HepG2 (cell line): ENCODE measurements at regions not wholly inside any gene's neighbourhood (a gene's known extent, or its start where the extent isn't known, plus 50 kb on each side); places are given as distances from the start of the nearest gene placed in this dataset.

Experiments used
- ARNT ChIP-seq: fragments of 450-650 bp; IDR thresholded peaks from 2 replicates; pipeline ENCODE4 v1.6.1; 2017
- ATF1 ChIP-seq: IDR thresholded peaks from 2 replicates; pipeline ENCODE4 v1.6.1; 2016; ENCODE audit warnings: mild to moderate bottlenecking, control low read depth
- BCL6 ChIP-seq: IDR thresholded peaks from 2 replicates; pipeline ENCODE4 v1.6.1; 2016; ENCODE audit warnings: missing genetic modification reagents, missing compliant biosample characterization
- CHCHD3 ChIP-seq: sonication (generic); formaldehyde crosslinking; IDR thresholded peaks from 2 replicates; pipeline ENCODE4 v1.8.0; 2022; ENCODE audit warnings: mild to moderate bottlenecking, missing genetic modification reagents, moderate library complexity
- FOXA3 ChIP-seq: IDR thresholded peaks from 2 replicates; pipeline ENCODE4 v1.6.1; 2016; ENCODE audit warnings: missing genetic modification reagents, missing compliant biosample characterization
- FOXK1 ChIP-seq: sonication (generic); formaldehyde crosslinking; IDR thresholded peaks from 2 replicates; pipeline ENCODE4 v1.4.0; 2020; ENCODE audit warnings: low read depth, missing genetic modification reagents, borderline replicate concordance
- GATAD2A ChIP-seq: IDR thresholded peaks from 2 replicates; pipeline ENCODE4 v1.6.1; 2016
- MAFK ChIP-seq, 2 experiments: IDR thresholded peaks in 1 of 2; conservative IDR thresholded peaks in 1 of 2; 2 replicates each; pipeline ENCODE4 v1.6.1; 2011; ENCODE audit warnings: improper control_type of control experiment in 2 of 2, low read length in 2 of 2
- NFIC ChIP-seq: IDR thresholded peaks from 2 replicates; pipeline ENCODE4 v1.6.1; 2012; ENCODE audit warnings: mild to moderate bottlenecking, low read length, inconsistent platforms
- POGZ ChIP-seq: sonication (generic); formaldehyde crosslinking; IDR thresholded peaks from 2 replicates; pipeline ENCODE4 v1.4.0; 2020; ENCODE audit warnings: mild to moderate bottlenecking, missing genetic modification reagents
- RCOR2 ChIP-seq: IDR thresholded peaks from 2 replicates; pipeline ENCODE4 v1.6.1; 2016; ENCODE audit warnings: missing biosample characterization, missing genetic modification reagents
- SMARCC2 ChIP-seq: fragments of 450-650 bp; IDR thresholded peaks from 2 replicates; pipeline ENCODE4 v1.6.1; 2017; ENCODE audit warnings: antibody characterized with exemption, mild to moderate bottlenecking
- SMARCE1 ChIP-seq: fragments of 450-650 bp; IDR thresholded peaks from 2 replicates; pipeline ENCODE4 v1.6.1; 2017; ENCODE audit warnings: borderline replicate concordance
- SOX5 ChIP-seq: IDR thresholded peaks from 2 replicates; pipeline ENCODE4 v1.6.1; 2016; ENCODE audit warnings: borderline replicate concordance
- TBL1XR1 ChIP-seq: fragments of 150-350 bp; IDR thresholded peaks from 2 replicates; pipeline ENCODE4 v1.6.1; 2014; ENCODE audit warnings: borderline replicate concordance, low read length; ENCODE audit not compliant: partially characterized antibody
- TEAD3 ChIP-seq: optimal IDR thresholded peaks from 2 replicates; pipeline ENCODE3; 2016; ENCODE audit warnings: borderline replicate concordance
- THAP11 ChIP-seq: IDR thresholded peaks from 2 replicates; pipeline ENCODE4 v1.6.1; 2016; ENCODE audit warnings: missing biosample characterization, missing genetic modification reagents
- TRIM24 ChIP-seq: sonication (generic); formaldehyde crosslinking; IDR thresholded peaks from 2 replicates; pipeline ENCODE4 v1.8.0; 2022; ENCODE audit warnings: mild to moderate bottlenecking, missing genetic modification reagents
- ZBTB3 ChIP-seq: sonication (generic); formaldehyde crosslinking; IDR thresholded peaks from 2 replicates; pipeline ENCODE4 v1.4.0; 2020; ENCODE audit warnings: low read depth, mild to moderate bottlenecking, moderate library complexity, missing genetic modification reagents, borderline replicate concordance
- ZKSCAN8 ChIP-seq: IDR thresholded peaks from 2 replicates; pipeline ENCODE4 v1.6.1; 2016; ENCODE audit warnings: borderline replicate concordance, missing genetic modification reagents, missing compliant biosample characterization
- ZNF652 ChIP-seq: IDR thresholded peaks from 2 replicates; pipeline ENCODE4 v1.6.1; 2016; ENCODE audit warnings: low read depth, borderline replicate concordance
- TF ChIP-seq, protein P1 (sequence below): sonication (generic); formaldehyde crosslinking; IDR thresholded peaks from 2 replicates; pipeline ENCODE4 v1.5.0; 2020; ENCODE audit warnings: missing genetic modification reagents
- TF ChIP-seq, protein P2 (sequence below): sonication (generic); formaldehyde crosslinking; IDR thresholded peaks from 2 replicates; pipeline ENCODE4 v1.4.0; 2020; ENCODE audit warnings: mild to moderate bottlenecking, missing genetic modification reagents
- TF ChIP-seq, protein P3 (sequence below): IDR thresholded peaks from 2 replicates; pipeline ENCODE4 v1.6.1; 2012; ENCODE audit warnings: low read depth, low read length, improper control_type of control experiment
- TF ChIP-seq, protein P4 (sequence below): IDR thresholded peaks from 2 replicates; pipeline ENCODE4 v1.6.1; 2016

DNA sequence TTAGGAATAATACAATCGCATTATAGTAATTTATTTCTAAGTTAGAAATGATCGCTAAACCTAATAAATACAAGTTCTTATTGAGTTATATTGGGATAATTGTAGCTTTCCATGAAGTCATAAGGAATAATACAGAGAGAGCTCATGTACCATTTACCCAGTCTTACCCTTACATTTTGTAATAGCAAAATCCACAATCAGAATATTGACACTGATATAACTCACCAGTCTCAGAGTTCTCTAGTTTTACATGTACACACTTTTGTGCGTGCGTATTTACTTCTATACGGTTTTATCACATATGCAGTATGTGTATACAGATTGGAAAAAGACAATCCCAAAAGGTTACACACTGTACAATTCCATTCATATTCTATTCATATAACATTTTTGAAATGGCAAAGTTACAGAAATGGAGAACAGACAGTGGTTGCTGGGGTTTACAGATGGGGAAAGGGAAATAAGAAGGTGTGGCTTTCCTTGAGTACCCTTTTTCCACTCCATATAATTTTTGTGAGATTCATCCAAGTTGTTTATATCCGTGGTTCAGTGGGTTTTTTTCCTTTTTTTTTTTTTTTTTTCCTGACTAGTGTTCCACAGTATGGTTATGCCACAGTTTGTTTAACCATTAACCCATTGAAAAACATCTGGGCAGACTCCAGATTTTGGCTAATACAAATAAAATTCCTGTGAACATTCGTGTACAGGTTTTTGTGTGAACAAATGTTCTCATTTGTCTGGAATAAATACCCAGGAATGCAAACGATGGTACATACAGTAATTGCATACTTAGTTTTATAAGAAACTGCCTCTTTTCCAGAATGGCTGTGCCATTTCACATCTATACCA lies 117.2 kb downstream of the HNMT start (continued):
- TF ChIP-seq TBL1XR1, result no peak
- TF ChIP-seq FOXA3 (CRISPR knock-in tag), result peak; percentile 41
- no peak for TF ChIP-seq SMARCC2
- TF ChIP-seq ZNF652 (CRISPR knock-in tag), result peak; percentile 39; the same call in 1 of the 2 replicates
- TF ChIP-seq, protein P1, sequence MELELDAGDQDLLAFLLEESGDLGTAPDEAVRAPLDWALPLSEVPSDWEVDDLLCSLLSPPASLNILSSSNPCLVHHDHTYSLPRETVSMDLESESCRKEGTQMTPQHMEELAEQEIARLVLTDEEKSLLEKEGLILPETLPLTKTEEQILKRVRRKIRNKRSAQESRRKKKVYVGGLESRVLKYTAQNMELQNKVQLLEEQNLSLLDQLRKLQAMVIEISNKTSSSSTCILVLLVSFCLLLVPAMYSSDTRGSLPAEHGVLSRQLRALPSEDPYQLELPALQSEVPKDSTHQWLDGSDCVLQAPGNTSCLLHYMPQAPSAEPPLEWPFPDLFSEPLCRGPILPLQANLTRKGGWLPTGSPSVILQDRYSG (CRISPR knock-in tag), result 0 out of 2 replicates have a peak, but pooled peaks have one; percentile 44
- 0 out of 2 replicates have a peak, but pooled peaks have one; percentile 45 for TF ChIP-seq ATF1
- TF ChIP-seq CHCHD3 (CRISPR knock-in tag), result no peak
- TF ChIP-seq ZKSCAN8, result 0 out of 2 replicates have a peak, but pooled peaks have one; percentile 35
- TF ChIP-seq ZBTB3 (CRISPR knock-in tag), result no peak
- TF ChIP-seq, protein P2, sequence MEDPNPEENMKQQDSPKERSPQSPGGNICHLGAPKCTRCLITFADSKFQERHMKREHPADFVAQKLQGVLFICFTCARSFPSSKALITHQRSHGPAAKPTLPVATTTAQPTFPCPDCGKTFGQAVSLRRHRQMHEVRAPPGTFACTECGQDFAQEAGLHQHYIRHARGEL (CRISPR knock-in tag), result no peak
- TF ChIP-seq, protein P3, sequence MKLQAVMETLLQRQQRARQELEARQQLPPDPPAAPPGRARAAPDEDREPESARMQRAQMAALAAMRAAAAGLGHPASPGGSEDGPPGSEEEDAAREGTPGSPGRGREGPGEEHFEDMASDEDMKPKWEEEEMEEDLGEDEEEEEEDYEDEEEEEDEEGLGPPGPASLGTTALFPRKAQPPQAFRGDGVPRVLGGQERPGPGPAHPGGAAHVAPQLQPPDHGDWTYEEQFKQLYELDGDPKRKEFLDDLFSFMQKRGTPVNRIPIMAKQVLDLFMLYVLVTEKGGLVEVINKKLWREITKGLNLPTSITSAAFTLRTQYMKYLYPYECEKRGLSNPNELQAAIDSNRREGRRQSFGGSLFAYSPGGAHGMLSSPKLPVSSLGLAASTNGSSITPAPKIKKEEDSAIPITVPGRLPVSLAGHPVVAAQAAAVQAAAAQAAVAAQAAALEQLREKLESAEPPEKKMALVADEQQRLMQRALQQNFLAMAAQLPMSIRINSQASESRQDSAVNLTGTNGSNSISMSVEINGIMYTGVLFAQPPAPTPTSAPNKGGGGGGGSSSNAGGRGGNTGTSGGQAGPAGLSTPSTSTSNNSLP, result peak; percentile 83
- TF ChIP-seq TRIM24 (CRISPR knock-in tag), result no peak
- TF ChIP-seq RCOR2, result peak; percentile 41; the same call in 1 of the 2 replicates
- TF ChIP-seq THAP11 (CRISPR knock-in tag), result 0 out of 2 replicates have a peak, but pooled peaks have one; percentile 36
- peak in 1 of 2 experiments; percentile 63; a peak in 1 of 4 replicates for TF ChIP-seq MAFK (conservative IDR thresholded peaks at IDR 0.05 in 1 of 2, IDR thresholded peaks at IDR 0.05 in 1 of 2; ENCODE audit: low read length in 2 of 2)
- peak; percentile 23; the same call in 1 of the 2 replicates for TF ChIP-seq SOX5 (CRISPR knock-in tag)
- TF ChIP-seq SMARCE1, result no peak
- TF ChIP-seq GATAD2A, result peak; percentile 45; the same call in 1 of the 2 replicates
- peak; percentile 48 for TF ChIP-seq TEAD3 (CRISPR knock-in tag)
- peak; percentile 62; the same call in 1 of the 2 replicates for TF ChIP-seq NFIC
- peak; percentile 33; the same call in 1 of the 2 replicates for TF ChIP-seq BCL6 (CRISPR knock-in tag)
- TF ChIP-seq, protein P4, sequence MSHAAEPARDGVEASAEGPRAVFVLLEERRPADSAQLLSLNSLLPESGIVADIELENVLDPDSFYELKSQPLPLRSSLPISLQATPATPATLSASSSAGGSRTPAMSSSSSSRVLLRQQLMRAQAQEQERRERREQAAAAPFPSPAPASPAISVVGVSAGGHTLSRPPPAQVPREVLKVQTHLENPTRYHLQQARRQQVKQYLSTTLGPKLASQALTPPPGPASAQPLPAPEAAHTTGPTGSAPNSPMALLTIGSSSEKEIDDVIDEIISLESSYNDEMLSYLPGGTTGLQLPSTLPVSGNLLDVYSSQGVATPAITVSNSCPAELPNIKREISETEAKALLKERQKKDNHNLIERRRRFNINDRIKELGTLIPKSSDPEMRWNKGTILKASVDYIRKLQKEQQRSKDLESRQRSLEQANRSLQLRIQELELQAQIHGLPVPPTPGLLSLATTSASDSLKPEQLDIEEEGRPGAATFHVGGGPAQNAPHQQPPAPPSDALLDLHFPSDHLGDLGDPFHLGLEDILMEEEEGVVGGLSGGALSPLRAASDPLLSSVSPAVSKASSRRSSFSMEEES (CRISPR knock-in tag), result no peak
- TF ChIP-seq POGZ (CRISPR knock-in tag), result peak; percentile 59
- no peak for TF ChIP-seq FOXK1 (CRISPR knock-in tag)
- TF ChIP-seq ARNT, result no peak
